ENCODE measurements at regions not wholly inside any gene's neighbourhood (a gene's known extent, or its start where the extent isn't known, plus 50 kb on each side); places are given as distances from the start of the nearest gene placed in this dataset.

- no peak for DNase-seq (ENCODE audit: low read depth)
Observed at GRCh38 chr1:82446236-82446635, 645.5 kb downstream of the ADGRL2 start.

GRCh38 chr1:82445827-82446226 lies 645.1 kb downstream of the ADGRL2 start:
- no peak for DNase-seq (ENCODE audit: low read depth)

GRCh38 chr1:82445132-82445531 lies 644.4 kb downstream of the ADGRL2 start:
- DNase-seq (ENCODE audit: low read depth), result no peak

DNA sequence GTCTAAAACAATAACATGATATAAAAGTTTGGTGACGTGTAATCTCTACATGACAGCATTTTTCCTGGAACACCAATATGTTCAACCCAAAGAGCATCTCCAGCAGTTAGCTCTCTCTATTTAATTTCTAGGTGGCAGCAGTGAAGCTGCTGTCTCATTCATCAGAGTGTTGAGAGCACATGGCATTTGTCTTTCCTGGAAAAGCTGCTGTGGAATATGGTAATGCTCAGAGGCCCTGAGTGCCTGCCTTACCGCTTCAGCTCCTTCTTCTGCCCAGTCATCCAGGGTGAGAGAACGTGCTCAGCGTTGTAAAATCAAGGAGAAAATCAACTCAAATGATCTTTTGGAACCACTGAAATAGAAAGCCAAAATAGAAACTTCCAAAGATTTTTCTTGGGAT lies 640.7 kb downstream of the ADGRL2 start:
- no peak for DNase-seq (ENCODE audit: low read depth)

GRCh38 chr1:82423174-82423815 lies 622.6 kb downstream of the ADGRL2 start:
- no peak for DNase-seq (ENCODE audit: low read depth)

- DNase-seq (ENCODE audit: low read depth), result no peak
Observed at GRCh38 chr1:82421782-82422181, 621.0 kb downstream of the ADGRL2 start.

DNA sequence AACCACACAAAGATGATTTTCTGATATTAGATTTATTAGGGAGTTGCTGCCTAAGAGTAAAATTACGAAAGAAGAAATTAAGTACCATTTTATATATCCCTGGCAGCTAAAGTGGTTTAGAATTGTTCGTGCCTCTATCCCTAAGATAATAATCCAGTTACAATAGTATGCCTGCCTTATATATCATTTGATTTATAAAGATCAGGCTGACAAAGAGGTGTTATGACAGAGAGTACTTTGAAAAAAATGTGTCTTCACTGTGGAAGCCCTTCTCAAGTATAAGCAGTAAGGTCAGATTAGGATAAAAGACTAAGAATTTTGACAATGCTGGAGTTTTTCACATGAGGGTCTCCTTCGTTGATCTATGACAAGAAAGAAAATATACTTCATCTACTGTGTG lies 619.9 kb downstream of the ADGRL2 start:
- DNase-seq (ENCODE audit: low read depth), result no peak

- no peak for DNase-seq (ENCODE audit: low read depth)
Observed at GRCh38 chr1:82411605-82412004, 610.9 kb downstream of the ADGRL2 start.

GRCh38 chr1:82405333-82405732 lies 604.6 kb downstream of the ADGRL2 start:
- no peak for DNase-seq (ENCODE audit: low read depth)

- no peak for DNase-seq (ENCODE audit: low read depth)
Observed at GRCh38 chr1:82401116-82401515, 600.4 kb downstream of the ADGRL2 start.

DNA sequence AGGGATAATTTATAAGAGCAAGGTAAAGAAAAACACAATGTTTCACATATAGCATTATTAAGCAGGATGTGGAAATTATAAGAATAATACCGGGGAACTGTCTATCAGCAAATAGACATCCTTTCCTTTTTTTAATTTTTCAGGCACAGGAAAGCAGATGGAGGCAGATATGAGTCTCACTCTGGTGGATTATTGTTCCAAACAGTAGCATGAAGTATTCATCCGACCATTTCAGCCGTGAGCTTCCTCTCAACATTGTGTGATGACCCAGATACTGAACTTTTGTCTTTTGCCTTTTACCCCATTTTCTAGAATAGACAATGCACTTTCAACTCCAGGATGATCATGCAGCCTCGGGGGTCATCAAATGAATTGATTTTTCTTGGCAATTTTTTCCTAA lies 599.8 kb downstream of the ADGRL2 start:
- no peak for DNase-seq (ENCODE audit: low read depth)

DNA sequence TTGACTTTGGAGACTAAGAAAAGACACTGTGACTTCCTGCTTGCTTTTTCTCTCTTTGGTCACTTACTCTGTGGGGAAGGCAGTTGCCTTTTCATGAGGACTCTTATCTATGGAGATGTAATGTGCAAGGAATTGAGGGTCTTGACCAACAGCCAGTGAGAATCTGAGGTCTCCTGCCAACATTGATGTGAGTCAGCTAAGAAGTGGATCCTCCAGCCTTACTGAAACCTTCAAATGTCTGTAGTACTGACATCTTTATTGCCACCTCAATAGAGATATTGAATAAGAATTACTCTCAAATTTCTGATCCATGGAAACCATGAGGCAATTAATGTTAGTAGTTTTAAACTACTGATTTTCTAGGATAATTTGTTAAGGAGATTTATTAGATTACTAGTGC lies 598.4 kb downstream of the ADGRL2 start:
- DNase-seq (ENCODE audit: low read depth), result no peak

- DNase-seq (ENCODE audit: low read depth), result no peak
Observed at GRCh38 chr1:82398357-82398756, 597.6 kb downstream of the ADGRL2 start.

- DNase-seq (ENCODE audit: low read depth), result no peak
Observed at GRCh38 chr1:82395440-82395839, 594.7 kb downstream of the ADGRL2 start.

DNA sequence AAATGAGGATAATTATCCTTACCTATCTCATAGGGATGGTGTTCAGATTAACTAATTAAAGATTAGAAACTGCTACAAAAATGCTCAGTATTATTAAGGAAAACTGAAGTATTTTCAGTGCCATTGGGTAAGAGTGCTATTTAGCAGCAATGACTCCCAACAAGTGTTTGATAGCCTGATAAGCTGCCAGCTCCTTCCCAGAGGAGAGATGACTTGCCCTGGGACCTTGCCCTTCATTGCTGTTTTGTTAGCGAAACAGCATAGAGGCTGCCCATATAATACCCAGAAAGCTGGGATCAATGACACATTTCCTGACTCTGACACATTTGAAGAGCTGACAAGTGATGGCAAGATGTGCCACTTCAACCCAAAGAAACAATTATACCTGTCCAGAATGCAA lies 592.2 kb downstream of the ADGRL2 start:
- no peak for DNase-seq (ENCODE audit: low read depth)

GRCh38 chr1:82392513-82392912 lies 591.8 kb downstream of the ADGRL2 start:
- DNase-seq (ENCODE audit: low read depth), result no peak

DNA sequence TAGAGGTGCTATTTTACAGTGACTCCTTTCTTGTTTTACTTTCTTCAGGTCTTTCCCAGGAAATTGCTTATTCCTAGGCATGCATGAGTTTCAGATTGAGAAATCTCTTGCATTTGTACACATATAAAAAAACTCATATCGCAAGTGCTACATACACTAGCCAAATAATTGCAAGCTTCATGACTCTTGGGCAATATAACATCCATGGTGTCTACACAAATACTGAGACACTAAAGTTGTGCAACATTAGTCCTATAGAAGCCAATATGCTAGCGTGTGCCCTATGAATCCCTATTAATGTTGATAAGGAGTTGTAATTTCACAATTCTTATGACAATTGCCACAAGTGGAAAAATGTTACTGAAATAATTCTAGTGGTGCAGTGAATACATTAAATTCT lies 591.0 kb downstream of the ADGRL2 start:
- DNase-seq (ENCODE audit: low read depth), result no peak

DNA sequence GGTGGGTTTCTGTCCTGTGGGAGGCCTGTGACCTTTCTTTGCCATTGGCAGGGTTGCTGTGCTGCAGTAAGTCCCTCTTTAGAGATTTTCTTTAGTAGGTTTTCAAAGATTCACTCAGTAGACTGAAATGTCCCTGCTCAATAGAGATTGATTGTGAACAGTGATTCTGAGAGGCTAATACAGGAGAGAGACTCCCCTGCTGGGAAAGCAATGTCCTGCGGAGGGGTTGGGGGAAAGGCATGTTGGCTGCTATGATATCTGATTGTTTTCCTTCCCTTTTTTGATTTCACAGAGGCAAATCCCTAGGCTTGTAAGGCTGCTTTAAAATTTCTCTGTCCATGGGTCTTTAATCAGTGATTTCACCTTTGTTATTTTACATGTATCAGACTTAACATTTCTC lies 589.9 kb downstream of the ADGRL2 start:
- DNase-seq (ENCODE audit: low read depth), result no peak

- no peak for DNase-seq (ENCODE audit: low read depth)
Observed at GRCh38 chr1:82388679-82389078, 587.9 kb downstream of the ADGRL2 start.

- no peak for DNase-seq (ENCODE audit: low read depth)
Observed at GRCh38 chr1:82387012-82387366, 586.3 kb downstream of the ADGRL2 start.

DNA sequence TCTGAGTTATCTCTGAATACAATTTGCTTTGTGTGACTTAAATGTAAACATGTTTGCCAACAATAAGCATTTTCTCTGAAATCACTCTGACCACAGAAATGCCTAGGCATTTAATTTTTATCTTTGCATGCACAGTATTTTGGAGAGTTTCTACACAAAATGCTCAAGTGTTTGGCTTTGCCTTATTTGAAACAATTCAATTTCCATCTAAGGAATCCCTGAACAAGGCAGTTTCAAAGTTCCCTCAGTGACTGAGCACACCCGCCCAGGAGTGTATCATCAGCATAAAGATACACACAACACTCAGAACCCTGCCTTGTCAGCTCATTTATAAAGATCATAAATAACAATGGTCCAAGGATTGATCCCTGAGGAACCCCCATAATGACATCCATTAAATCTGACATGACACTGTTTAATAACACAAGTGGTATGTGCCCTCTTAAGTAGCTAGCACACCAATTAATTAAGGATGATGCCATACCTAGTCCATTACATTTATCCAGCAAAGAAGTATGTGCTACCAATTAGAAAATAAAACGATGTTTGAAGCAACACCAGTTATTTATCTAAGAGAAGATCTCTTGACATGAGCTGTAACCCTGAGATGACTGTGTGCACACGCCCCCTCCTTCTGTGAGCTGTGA lies 585.8 kb downstream of the ADGRL2 start:
- DNase-seq (ENCODE audit: low read depth), result no peak

- no peak for DNase-seq (ENCODE audit: low read depth)
Observed at GRCh38 chr1:82384776-82385175, 584.0 kb downstream of the ADGRL2 start.

- DNase-seq (ENCODE audit: low read depth), result no peak
Observed at GRCh38 chr1:82377201-82377884, 576.6 kb downstream of the ADGRL2 start.

DNA sequence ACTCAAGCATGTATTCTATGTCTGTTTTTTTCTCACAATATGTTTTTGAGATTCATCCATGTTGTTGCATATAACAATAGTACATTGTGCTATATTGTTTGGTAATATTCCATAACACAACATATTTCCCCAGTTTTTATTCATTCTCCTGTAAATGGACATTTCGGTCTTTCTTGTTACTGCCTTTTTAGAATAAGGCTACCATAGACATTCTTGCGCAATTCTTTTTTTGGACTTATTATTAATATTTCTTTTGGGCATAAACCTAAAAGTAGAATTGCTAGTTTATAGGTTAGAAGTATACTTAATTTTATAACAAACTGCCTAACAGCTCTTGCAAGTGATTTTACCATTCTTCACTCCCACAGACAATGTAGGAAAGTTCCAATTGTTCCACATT lies 573.0 kb downstream of the ADGRL2 start:
- no peak for DNase-seq (ENCODE audit: low read depth)

All from T follicular helper cell (primary cell).